Fibroblast of skin of right quadriceps (primary cell): ENCODE measurements at regions not wholly inside any gene's neighbourhood (a gene's known extent, or its start where the extent isn't known, plus 50 kb on each side); places are given as distances from the start of the nearest gene placed in this dataset.

Source experiments
- DNase-seq: peaks from one replicate; pipeline ENCODE4 v3.0.0-alpha.2; 2013

- no peak for DNase-seq
These were observed 141.7 kb upstream of the RPL38 start for GRCh38 chr17:74061758-74062157.

- DNase-seq = no peak
These were observed 141.2 kb upstream of the RPL38 start for GRCh38 chr17:74062234-74062633.

- no peak for DNase-seq
These were observed 140.0 kb upstream of the RPL38 start for GRCh38 chr17:74063439-74063838.

GRCh38 chr17:74070374-74070773 lies 133.1 kb upstream of the RPL38 start:
- no peak for DNase-seq

GRCh38 chr17:74070998-74071679 lies 132.3 kb upstream of the RPL38 start:
- no peak for DNase-seq

- no peak for DNase-seq
These were observed 131.1 kb upstream of the RPL38 start for GRCh38 chr17:74072340-74072739.

- no peak for DNase-seq
These were observed 127.0 kb upstream of the RPL38 start for GRCh38 chr17:74076446-74076845.

- DNase-seq = no peak
These were observed 126.2 kb upstream of the RPL38 start for GRCh38 chr17:74077231-74077630.

- DNase-seq = no peak
These were observed 125.0 kb upstream of the RPL38 start for GRCh38 chr17:74078363-74078941.

GRCh38 chr17:74079537-74080300 lies 123.8 kb upstream of the RPL38 start:
- DNase-seq = no peak

GRCh38 chr17:74080656-74081582 lies 122.6 kb upstream of the RPL38 start:
- DNase-seq = no peak

- DNase-seq = no peak
These were observed 120.6 kb upstream of the RPL38 start for GRCh38 chr17:74082886-74083285.

GRCh38 chr17:74083321-74083720 lies 120.2 kb upstream of the RPL38 start:
- DNase-seq = no peak

GRCh38 chr17:74085434-74085833 lies 118.0 kb upstream of the RPL38 start:
- DNase-seq = no peak

- DNase-seq = no peak
These were observed 116.4 kb upstream of the RPL38 start for GRCh38 chr17:74087002-74087585.

- DNase-seq = no peak
These were observed 115.1 kb upstream of the RPL38 start for GRCh38 chr17:74088285-74088933.

- no peak for DNase-seq
These were observed 114.5 kb upstream of the RPL38 start for GRCh38 chr17:74088934-74089329.

- no peak for DNase-seq
These were observed 114.1 kb upstream of the RPL38 start for GRCh38 chr17:74089380-74089779.

- DNase-seq = peak; percentile 56
These were observed 113.5 kb upstream of the RPL38 start for GRCh38 chr17:74089869-74090464.

GRCh38 chr17:74094651-74095050 lies 108.8 kb upstream of the RPL38 start:
- no peak for DNase-seq

- no peak for DNase-seq
These were observed 107.0 kb upstream of the RPL38 start for GRCh38 chr17:74096456-74096855.
